ENCODE measurements at regions not wholly inside any gene's neighbourhood (a gene's known extent, or its start where the extent isn't known, plus 50 kb on each side); places are given as distances from the start of the nearest gene placed in this dataset.
"Not testable (repeated sequence)": the region's sequence is repeated elsewhere in the genome, so short reads cannot be mapped to it uniquely, and the experiment has no call there.

DNA sequence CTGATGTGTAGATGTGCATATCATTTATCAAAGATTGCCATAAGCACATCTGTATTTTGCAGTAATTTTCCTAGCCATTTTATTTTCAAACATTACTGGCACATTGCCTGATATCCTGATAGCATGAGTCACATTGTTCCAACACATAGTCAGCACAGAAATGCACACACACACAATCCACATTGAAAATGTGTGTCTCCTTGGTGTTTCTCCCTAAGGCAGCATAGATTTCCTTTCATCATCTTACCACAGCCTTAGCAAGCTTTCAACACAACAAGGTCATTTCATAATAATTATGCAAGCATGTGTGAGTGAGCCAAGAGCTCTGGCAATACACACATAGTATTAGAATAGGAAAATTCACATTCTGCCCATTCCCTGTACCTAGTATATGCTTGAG lies 245.4 kb upstream of the MEIS1 start:
- H3K4me1 ChIP-seq (ENCODE audit: control insufficient read depth, insufficient read depth, low read length), result no peaks in the 10 kb centered on the region
- no peaks in the 10 kb centered on the region for H3K36me3 ChIP-seq (ENCODE audit: control insufficient read depth, insufficient read depth, low read length)
- no peaks in the 10 kb centered on the region for H3K27me3 ChIP-seq (ENCODE audit: control insufficient read depth, insufficient read depth, low read length)
- H3K9me3 ChIP-seq (replicated peaks; ENCODE audit: control insufficient read depth, low read depth, low read length), result no peaks in the 10 kb centered on the region
- no peak overlapping the region for H3K4me3 ChIP-seq (ENCODE audit: low read length)
- no peak overlapping the region for H3K27ac ChIP-seq (ENCODE audit: low read length)
- peak; percentile 12 for DNase-seq

DNA sequence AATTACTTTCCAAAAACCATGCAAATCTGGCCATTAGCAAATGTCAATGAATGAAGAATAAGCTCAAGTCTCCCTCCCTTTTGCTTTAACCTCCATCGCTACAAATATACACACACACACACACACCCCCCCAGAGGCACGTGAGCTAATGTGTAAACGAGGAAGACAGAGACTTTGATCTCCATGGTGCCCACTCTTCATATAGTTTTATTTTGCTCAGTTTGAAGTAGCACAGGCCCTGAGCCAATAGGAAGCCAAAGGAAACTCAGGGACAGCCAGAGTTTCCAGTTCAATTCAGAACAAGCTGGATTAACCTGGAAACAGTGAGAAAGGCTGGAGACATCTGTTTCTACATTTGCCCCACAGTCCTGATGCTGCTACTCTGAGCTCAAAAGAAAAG lies 248.4 kb upstream of the MEIS1 start:
- H3K4me1 ChIP-seq (ENCODE audit: control insufficient read depth, insufficient read depth, low read length), result no peaks in the 10 kb centered on the region
- 60% methylated on average over 2 of the region's 3 CpGs for WGBS (ENCODE audit: insufficient coverage)
- H3K36me3 ChIP-seq (ENCODE audit: control insufficient read depth, insufficient read depth, low read length), result no peaks in the 10 kb centered on the region
- no peak overlapping the region for H3K27ac ChIP-seq (ENCODE audit: low read length)
- DNase-seq, result peak; percentile 47
- no peaks in the 10 kb centered on the region for H3K27me3 ChIP-seq (ENCODE audit: control insufficient read depth, insufficient read depth, low read length)
- no peaks in the 10 kb centered on the region for H3K9me3 ChIP-seq (replicated peaks; ENCODE audit: control insufficient read depth, low read depth, low read length)
- no peak overlapping the region for H3K4me3 ChIP-seq (ENCODE audit: low read length)

DNA sequence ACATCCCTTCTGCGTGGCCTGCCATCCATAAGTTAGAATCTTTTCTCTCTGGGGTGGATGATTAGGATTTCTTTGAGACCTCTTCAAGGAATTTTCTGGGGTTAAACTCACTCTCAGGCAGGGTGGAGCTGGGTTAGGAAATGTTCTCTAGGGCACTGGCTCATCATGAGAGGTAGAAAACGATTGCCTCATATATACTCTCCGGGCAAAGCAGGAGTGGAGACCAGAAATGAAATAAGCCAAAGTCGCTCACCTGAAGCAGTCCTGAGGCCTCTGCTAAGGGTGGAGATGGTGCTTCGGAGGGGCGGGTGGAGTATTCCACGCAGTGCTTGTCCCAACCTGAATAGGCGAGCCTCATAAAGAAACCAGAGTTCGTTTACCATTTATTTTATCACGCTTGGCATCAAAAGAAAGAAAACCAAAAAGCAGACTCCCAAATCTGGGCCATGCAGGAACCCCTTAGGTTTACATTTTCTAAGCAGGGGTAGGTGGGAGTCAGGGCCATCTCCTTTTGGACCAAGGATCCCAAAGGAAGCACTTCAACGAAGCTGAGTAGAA lies 249.3 kb upstream of the MEIS1 start:
- 93% methylated on average over 9 of the region's 11 CpGs for WGBS (ENCODE audit: insufficient coverage)
- DNase-seq, result no peak

DNA sequence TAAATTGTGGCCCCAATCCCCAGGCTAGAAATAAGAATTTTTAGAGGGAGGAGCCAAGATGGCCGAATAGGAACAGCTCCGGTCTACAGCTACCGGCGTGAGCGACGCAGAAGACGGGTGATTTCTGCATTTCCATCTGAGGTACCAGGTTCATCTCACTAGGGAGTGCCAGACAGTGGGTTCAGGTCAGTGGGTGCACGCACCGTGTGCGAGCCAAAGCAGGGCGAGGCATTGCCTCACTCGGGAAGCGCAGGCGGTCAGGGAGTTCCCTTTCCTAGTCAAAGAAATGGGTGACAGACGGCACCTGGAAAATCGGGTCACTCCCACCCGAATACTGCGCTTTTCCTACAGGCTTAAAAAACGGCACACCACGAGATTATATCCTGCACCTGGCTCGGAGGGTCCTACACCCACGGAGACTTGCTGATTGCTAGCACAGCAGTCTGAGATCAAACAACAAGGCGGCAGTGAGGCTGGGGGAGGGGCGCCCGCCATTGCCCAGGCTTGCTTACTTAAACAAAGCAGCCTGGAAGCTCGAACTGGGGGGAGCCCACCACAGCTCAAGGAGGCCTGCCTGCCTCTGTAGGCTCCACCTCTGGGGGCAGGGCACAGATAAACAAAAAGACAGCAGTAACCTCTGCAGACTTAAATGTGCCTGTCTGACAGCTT lies 257.7 kb upstream of the MEIS1 start:
- not testable (repeated sequence) for H3K9me3 ChIP-seq (replicated peaks; ENCODE audit: control insufficient read depth, low read depth, low read length); H3K4me1 ChIP-seq (ENCODE audit: control insufficient read depth, insufficient read depth, low read length); H3K27ac ChIP-seq (ENCODE audit: low read length); DNase-seq; H3K4me3 ChIP-seq (ENCODE audit: low read length); H3K27me3 ChIP-seq (ENCODE audit: control insufficient read depth, insufficient read depth, low read length); H3K36me3 ChIP-seq (ENCODE audit: control insufficient read depth, insufficient read depth, low read length)
- 94% methylated on average over 22 of the region's 26 CpGs for WGBS (ENCODE audit: insufficient coverage)

More for the DNA sequence above, 249.3 kb upstream of the MEIS1 start:
- Histone ChIP-seq H3K4me3 (ENCODE audit: low read length) (no peak overlapping the region), H3K36me3 (ENCODE audit: control insufficient read depth, insufficient read depth, low read length) (no peaks in the 10 kb centered on the region), H3K27me3 (ENCODE audit: control insufficient read depth, insufficient read depth, low read length) (no peaks in the 10 kb centered on the region), H3K9me3 (replicated peaks; ENCODE audit: control insufficient read depth, low read depth, low read length) (no peaks in the 10 kb centered on the region), H3K4me1 (ENCODE audit: control insufficient read depth, insufficient read depth, low read length) (no peaks in the 10 kb centered on the region), H3K27ac (ENCODE audit: low read length) (no peak overlapping the region)

DNA sequence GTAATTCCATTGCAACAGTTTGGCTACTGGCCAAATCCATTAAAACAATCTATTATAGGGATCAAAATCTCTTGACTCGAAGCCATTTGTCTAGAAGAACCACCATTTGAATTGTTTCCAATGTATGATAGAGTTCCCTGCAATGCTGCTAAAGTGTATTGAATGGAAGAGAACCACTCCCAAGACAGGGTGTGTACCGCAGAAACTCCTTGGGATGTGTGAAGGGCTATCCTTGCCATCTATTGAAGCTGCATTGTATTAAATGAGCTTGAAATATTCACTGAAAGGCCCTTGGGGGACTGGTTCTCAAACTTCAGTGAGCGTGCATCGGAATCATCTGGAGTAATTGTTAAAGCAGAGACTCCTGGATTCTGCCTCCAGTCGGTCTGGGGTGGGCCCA lies 260.4 kb upstream of the MEIS1 start:
- no peak for DNase-seq
- Histone ChIP-seq H3K4me1 (ENCODE audit: control insufficient read depth, insufficient read depth, low read length) (peaks cover 4% of the 10 kb centered on the region), H3K4me3 (ENCODE audit: low read length) (no peak overlapping the region), H3K9me3 (replicated peaks; ENCODE audit: control insufficient read depth, low read depth, low read length) (no peaks in the 10 kb centered on the region), H3K27ac (ENCODE audit: low read length) (no peak overlapping the region), H3K27me3 (ENCODE audit: control insufficient read depth, insufficient read depth, low read length) (no peaks in the 10 kb centered on the region), H3K36me3 (ENCODE audit: control insufficient read depth, insufficient read depth, low read length) (no peaks in the 10 kb centered on the region)
- WGBS (ENCODE audit: insufficient coverage), result 65% methylated on average over 3 of the region's 5 CpGs

DNA sequence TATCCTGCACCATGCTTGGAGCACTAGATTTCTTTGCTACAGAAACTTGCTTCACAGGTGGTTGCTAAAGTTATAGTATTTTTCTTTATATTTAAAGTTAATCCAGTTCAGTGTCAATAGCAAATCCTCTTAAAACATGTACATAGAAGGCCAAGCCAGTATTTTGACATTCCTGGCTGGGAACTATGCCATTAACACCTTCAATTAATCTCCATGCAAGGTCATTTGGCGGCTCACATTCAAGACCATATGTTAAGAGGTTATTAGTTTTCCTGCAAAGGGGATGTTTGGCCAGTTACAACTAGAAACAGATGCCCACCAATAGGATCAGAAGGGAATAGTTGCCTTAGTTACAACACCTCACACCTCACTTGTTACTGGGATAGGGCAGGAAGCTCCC lies 261.3 kb upstream of the MEIS1 start:
- Histone ChIP-seq H3K4me3 (ENCODE audit: low read length) (no peak overlapping the region), H3K27ac (ENCODE audit: low read length) (no peak overlapping the region), H3K9me3 (replicated peaks; ENCODE audit: control insufficient read depth, low read depth, low read length) (no peaks in the 10 kb centered on the region), H3K4me1 (ENCODE audit: control insufficient read depth, insufficient read depth, low read length) (peaks cover 4% of the 10 kb centered on the region), H3K36me3 (ENCODE audit: control insufficient read depth, insufficient read depth, low read length) (no peaks in the 10 kb centered on the region), H3K27me3 (ENCODE audit: control insufficient read depth, insufficient read depth, low read length) (no peaks in the 10 kb centered on the region)
- DNase-seq, result no peak
- WGBS (ENCODE audit: insufficient coverage), result no CpG with 5 or more reads among the region's 1 CpG

DNA sequence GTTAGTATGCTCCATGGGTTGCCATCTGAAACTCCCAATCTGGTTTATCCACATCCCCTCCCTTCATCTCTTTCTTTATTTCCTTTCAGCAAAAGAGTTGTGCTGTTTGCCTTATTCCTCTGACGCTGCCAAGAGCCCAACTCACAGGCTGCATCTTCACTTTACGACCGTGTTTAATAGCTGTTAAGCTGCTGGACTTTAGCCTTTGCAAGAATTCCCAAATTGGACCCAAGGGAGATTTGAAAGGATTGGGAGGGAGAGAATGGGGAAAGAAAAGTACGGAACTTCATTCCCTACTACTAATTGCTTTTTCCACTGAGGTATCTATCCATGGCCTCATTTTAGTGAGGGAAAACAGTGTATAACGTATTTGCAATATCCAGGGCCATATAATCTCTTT lies 263.4 kb upstream of the MEIS1 start:
- no peaks in the 10 kb centered on the region for H3K9me3 ChIP-seq (replicated peaks; ENCODE audit: control insufficient read depth, low read depth, low read length)
- no peak overlapping the region for H3K4me3 ChIP-seq (ENCODE audit: low read length)
- H3K27ac ChIP-seq (ENCODE audit: low read length), result no peak overlapping the region
- peak; percentile 92 for DNase-seq
- H3K36me3 ChIP-seq (ENCODE audit: control insufficient read depth, insufficient read depth, low read length), result no peaks in the 10 kb centered on the region
- 20% methylated on average over 3 of the region's 5 CpGs for WGBS (ENCODE audit: insufficient coverage)
- no peaks in the 10 kb centered on the region for H3K27me3 ChIP-seq (ENCODE audit: control insufficient read depth, insufficient read depth, low read length)
- H3K4me1 ChIP-seq (ENCODE audit: control insufficient read depth, insufficient read depth, low read length), result peaks cover 4% of the 10 kb centered on the region

DNA sequence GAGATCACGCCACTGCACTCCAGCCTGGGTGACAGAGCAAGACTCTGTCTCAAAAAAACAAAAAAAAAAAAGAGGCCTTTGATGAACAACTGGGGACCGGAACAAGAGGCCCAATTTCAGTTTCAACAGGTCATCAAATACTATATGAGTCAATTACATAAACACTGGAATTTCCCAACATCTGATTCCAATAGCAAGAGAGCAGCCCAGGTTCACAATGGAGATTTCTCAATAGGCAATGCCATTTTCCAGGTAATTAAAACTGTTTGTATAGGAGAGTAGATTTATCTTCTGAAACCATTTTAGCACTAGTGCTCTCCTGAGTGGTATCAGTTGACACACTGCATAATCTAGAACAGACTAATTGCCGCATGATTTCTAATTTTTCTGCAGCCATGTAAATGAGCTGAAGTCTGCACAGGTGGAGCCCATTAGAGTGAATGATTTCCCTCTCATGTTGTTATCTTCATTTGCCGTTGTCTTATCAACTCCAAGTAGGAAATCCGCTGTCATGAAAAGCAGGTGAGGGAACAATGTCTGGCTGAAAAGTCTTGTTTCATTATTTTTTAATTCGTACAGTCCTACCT lies 264.1 kb upstream of the MEIS1 start:
- no peak overlapping the region for H3K4me3 ChIP-seq (ENCODE audit: low read length)
- peaks cover 4% of the 10 kb centered on the region for H3K4me1 ChIP-seq (ENCODE audit: control insufficient read depth, insufficient read depth, low read length)

DNA sequence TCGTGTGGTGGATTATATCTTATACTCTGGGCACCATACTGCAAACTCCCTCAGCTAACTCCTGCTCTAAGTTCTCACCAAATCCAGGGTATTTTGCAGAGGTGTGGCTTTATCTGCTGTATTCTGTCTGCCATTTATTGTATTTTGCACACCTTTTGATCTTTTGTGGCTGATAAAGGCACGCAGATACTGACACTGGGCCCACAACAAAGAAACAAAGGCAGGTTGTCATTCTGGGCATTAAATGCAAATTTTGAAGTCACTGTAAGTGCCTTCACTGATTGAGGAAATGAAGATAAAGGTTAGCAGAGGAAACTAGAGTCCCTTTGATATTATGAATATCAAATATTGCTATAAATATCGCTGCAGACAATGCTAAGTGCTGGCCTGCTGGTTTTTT lies 265.8 kb upstream of the MEIS1 start:
- Histone ChIP-seq H3K9me3 (replicated peaks; ENCODE audit: control insufficient read depth, low read depth, low read length) (no peaks in the 10 kb centered on the region), H3K4me1 (ENCODE audit: control insufficient read depth, insufficient read depth, low read length) (peaks cover 4% of the 10 kb centered on the region), H3K4me3 (ENCODE audit: low read length) (no peak overlapping the region), H3K27ac (ENCODE audit: low read length) (no peak overlapping the region), H3K27me3 (ENCODE audit: control insufficient read depth, insufficient read depth, low read length) (peaks cover 3% of the 10 kb centered on the region), H3K36me3 (ENCODE audit: control insufficient read depth, insufficient read depth, low read length) (no peaks in the 10 kb centered on the region)
- WGBS (ENCODE audit: insufficient coverage), result 88% methylated on average over 1 of the region's 3 CpGs
- DNase-seq, result no peak

More for the DNA sequence above, 264.1 kb upstream of the MEIS1 start:
- H3K36me3 ChIP-seq (ENCODE audit: control insufficient read depth, insufficient read depth, low read length), result no peaks in the 10 kb centered on the region
- no peak overlapping the region for H3K27ac ChIP-seq (ENCODE audit: low read length)
- H3K9me3 ChIP-seq (replicated peaks; ENCODE audit: control insufficient read depth, low read depth, low read length), result no peaks in the 10 kb centered on the region
- peak; percentile 23 for DNase-seq
- no peaks in the 10 kb centered on the region for H3K27me3 ChIP-seq (ENCODE audit: control insufficient read depth, insufficient read depth, low read length)
- WGBS (ENCODE audit: insufficient coverage), result no CpG with 5 or more reads among the region's 6 CpGs

DNA sequence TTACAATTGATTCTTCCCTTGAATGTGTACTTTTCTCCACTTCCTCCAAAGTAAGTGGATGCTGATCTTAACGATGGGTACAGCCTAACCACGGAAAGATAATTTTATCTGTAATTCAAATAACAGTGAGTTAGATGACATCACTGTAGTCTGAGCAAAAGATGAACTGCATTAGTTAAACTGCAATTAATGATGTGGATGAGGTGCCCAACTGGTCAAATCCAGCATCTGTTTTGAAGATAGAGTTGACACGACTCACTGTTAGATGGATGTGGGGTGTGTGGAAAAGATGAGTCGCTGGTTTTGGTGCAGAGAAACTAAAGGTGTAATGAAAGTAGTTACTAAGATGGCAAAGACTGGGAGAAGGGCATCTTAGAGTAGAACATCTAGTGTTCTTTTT lies 270.5 kb upstream of the MEIS1 start:
- H3K4me1 ChIP-seq (ENCODE audit: control insufficient read depth, insufficient read depth, low read length), result no peaks in the 10 kb centered on the region
- no peaks in the 10 kb centered on the region for H3K36me3 ChIP-seq (ENCODE audit: control insufficient read depth, insufficient read depth, low read length)
- 86% methylated on average over 2 of the region's 4 CpGs for WGBS (ENCODE audit: insufficient coverage)
- H3K27me3 ChIP-seq (ENCODE audit: control insufficient read depth, insufficient read depth, low read length), result peaks cover 3% of the 10 kb centered on the region
- H3K27ac ChIP-seq (ENCODE audit: low read length), result no peak overlapping the region
- DNase-seq, result no peak
- H3K4me3 ChIP-seq (ENCODE audit: low read length), result no peak overlapping the region
- H3K9me3 ChIP-seq (replicated peaks; ENCODE audit: control insufficient read depth, low read depth, low read length), result no peaks in the 10 kb centered on the region

Data from muscle of leg (tissue), 3 donors.